HG03139 (cell line): ENCODE measurements at regions not wholly inside any gene's neighbourhood (a gene's known extent, or its start where the extent isn't known, plus 50 kb on each side); places are given as distances from the start of the nearest gene placed in this dataset.
"Not testable (repeated sequence)": the region's sequence is repeated elsewhere in the genome, so short reads cannot be mapped to it uniquely, and the experiment has no call there.

Experiments used
- ATAC-seq: cut with Tn5 transposase; IDR thresholded peaks from one replicate; pipeline ENCODE4 v1.9.1; 2021; ENCODE audit not compliant: unreplicated experiment

- no peak for ATAC-seq
Measured at GRCh38 chr6:15183979-15184378, 61.9 kb upstream of the JARID2 start.

- no peak for ATAC-seq
Measured at GRCh38 chr6:15184441-15184861, 61.4 kb upstream of the JARID2 start.

- not testable (repeated sequence) for ATAC-seq
Measured at GRCh38 chr6:15185111-15185510, 60.8 kb upstream of the JARID2 start.

- ATAC-seq, result not testable (repeated sequence)
Measured at GRCh38 chr6:15193451-15193850, 52.4 kb upstream of the JARID2 start.

GRCh38 chr6:15194453-15194852, 51.4 kb upstream of the JARID2 start:
- no peak for ATAC-seq
